Ishikawa (cell line): ENCODE measurements at regions not wholly inside any gene's neighbourhood (a gene's known extent, or its start where the extent isn't known, plus 50 kb on each side); places are given as distances from the start of the nearest gene placed in this dataset.

Experiments used
- EP300 ChIP-seq: IDR thresholded peaks from 2 replicates; pipeline ENCODE4 v1.6.1; 2012; ENCODE audit warnings: borderline replicate concordance
- NFIC ChIP-seq: IDR thresholded peaks from 2 replicates; pipeline ENCODE4 v1.6.1; 2012
- RAD21 ChIP-seq: IDR thresholded peaks from 2 replicates; pipeline ENCODE4 v1.6.1; 2012; ENCODE audit warnings: low read depth
- TEAD4 ChIP-seq: IDR thresholded peaks from 2 replicates; pipeline ENCODE4 v1.6.1; 2012
- TF ChIP-seq, protein P1 (sequence below): IDR thresholded peaks from 2 replicates; pipeline ENCODE4 v1.6.1; 2012
- TF ChIP-seq, protein P2 (sequence below): IDR thresholded peaks from 2 replicates; pipeline ENCODE4 v1.6.1; 2012; ENCODE audit warnings: low read depth, mild to moderate bottlenecking

DNA sequence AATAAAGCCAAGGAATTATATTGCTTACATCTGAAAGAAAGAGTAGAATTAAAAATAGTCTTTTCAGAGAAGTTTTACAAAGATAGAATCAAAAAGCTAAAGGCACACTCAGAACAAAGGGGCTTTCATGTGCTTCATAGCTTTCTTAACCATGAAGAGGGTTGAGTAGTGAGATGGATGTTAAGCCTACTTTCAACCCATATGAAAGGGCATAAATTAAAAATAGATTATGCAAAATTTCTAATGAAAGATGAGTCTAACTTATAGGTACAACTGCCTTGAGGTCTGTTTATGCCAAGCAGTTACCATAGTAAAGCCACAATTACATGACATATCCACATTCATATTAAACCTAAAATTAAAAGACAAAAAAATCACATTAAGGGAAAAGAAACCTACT lies 223.3 kb upstream of the ARHGEF26 start:
- TF ChIP-seq, protein P1, sequence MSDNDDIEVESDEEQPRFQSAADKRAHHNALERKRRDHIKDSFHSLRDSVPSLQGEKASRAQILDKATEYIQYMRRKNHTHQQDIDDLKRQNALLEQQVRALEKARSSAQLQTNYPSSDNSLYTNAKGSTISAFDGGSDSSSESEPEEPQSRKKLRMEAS = no peak
- TF ChIP-seq EP300 (no peak), NFIC (no peak), TEAD4 (no peak), RAD21 (no peak)
- TF ChIP-seq, protein P2, sequence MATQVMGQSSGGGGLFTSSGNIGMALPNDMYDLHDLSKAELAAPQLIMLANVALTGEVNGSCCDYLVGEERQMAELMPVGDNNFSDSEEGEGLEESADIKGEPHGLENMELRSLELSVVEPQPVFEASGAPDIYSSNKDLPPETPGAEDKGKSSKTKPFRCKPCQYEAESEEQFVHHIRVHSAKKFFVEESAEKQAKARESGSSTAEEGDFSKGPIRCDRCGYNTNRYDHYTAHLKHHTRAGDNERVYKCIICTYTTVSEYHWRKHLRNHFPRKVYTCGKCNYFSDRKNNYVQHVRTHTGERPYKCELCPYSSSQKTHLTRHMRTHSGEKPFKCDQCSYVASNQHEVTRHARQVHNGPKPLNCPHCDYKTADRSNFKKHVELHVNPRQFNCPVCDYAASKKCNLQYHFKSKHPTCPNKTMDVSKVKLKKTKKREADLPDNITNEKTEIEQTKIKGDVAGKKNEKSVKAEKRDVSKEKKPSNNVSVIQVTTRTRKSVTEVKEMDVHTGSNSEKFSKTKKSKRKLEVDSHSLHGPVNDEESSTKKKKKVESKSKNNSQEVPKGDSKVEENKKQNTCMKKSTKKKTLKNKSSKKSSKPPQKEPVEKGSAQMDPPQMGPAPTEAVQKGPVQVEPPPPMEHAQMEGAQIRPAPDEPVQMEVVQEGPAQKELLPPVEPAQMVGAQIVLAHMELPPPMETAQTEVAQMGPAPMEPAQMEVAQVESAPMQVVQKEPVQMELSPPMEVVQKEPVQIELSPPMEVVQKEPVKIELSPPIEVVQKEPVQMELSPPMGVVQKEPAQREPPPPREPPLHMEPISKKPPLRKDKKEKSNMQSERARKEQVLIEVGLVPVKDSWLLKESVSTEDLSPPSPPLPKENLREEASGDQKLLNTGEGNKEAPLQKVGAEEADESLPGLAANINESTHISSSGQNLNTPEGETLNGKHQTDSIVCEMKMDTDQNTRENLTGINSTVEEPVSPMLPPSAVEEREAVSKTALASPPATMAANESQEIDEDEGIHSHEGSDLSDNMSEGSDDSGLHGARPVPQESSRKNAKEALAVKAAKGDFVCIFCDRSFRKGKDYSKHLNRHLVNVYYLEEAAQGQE = no peak
